K562 (cell line): ENCODE measurements at regions not wholly inside any gene's neighbourhood (a gene's known extent, or its start where the extent isn't known, plus 50 kb on each side); places are given as distances from the start of the nearest gene placed in this dataset.

Experiments
- ATAC-seq: fragments of 200-7000 bp; cut with Tn5 transposase; 3 replicates; pipeline ENCODE4 v1.9.1; 2020; ENCODE audit warnings: moderate library complexity
- BruUV-seq: library from RNA; stranded (reverse); fragments of 400-500 nt; replicated peaks from 2 replicates; lab custom pipeline; 2021; lab: Mats Ljungman, UMichigan
- CTCF ChIA-PET: fragments of 300-600 bp; formaldehyde crosslinking; extraction: SDS; loops from one replicate; lab custom pipeline; 2021; ENCODE audit warnings: low intra/inter-chr PET ratio; lab: Yijun Ruan, JAX
- POLR2A ChIA-PET: fragments of 300-600, 350-650 bp; sonication (Branson Sonifier 250); formaldehyde crosslinking; extraction: SDS; loops from one replicate; lab custom pipeline; 2021; ENCODE audit warnings: antibody characterized with exemption, inconsistent platforms; lab: Yijun Ruan, JAX
- DNase-seq, 4 experiments: peaks; one replicate each; pipeline versions ENCODE4 v3.0.0 to v3.0.0-alpha.2; 2011 to 2018; ENCODE audit warnings: low spot score in 3 of 4, mixed read lengths in 3 of 4; ENCODE audit errors: extremely low read depth in 1 of 4
- FAIRE-seq: peaks from 2 replicates; lab custom pipeline; 2011; peaks lifted over from hg19 to GRCh38; lab: Jason Lieb, UNC
- H2AFZ ChIP-seq: 2 replicates; pipeline ENCODE4 v1.6.0; 2011; ENCODE audit warnings: low read depth, low read length, control low read depth, inconsistent platforms
- H3K27ac ChIP-seq: fragments of 200-600 bp; 3 replicates; pipeline ENCODE4 v1.8.0; 2011; ENCODE audit warnings: low read depth, mild to moderate bottlenecking, control low read depth, inconsistent platforms, low read length, moderate library complexity, mixed read lengths; ENCODE audit errors: extremely low read depth
- H3K27me3 ChIP-seq, 2 experiments: fragments of 300-600 bp in 1 of 2; 2 replicates in 1 of 2; 3 replicates in 1 of 2; pipeline versions ENCODE4 v1.6.0 to v1.8.0; 2011; ENCODE audit warnings: inconsistent platforms in 2 of 2, low read length in 2 of 2, mild to moderate bottlenecking in 1 of 2, mixed read lengths in 1 of 2, moderate library complexity in 1 of 2; ENCODE audit not compliant: control insufficient read depth in 2 of 2, insufficient read depth in 2 of 2
- H3K36me3 ChIP-seq: fragments of 300-600 bp; 3 replicates; pipeline ENCODE4 v1.8.0; 2011; ENCODE audit warnings: mild to moderate bottlenecking, low read length, inconsistent platforms; ENCODE audit not compliant: control insufficient read depth, insufficient read depth
- H3K4me1 ChIP-seq, 2 experiments: fragments of 200-600 bp in 1 of 2; replicated peaks in 1 of 2; 2 replicates in 1 of 2; 3 replicates in 1 of 2; pipeline versions ENCODE4 v1.5.1 to v1.8.0; 2011; ENCODE audit warnings: inconsistent platforms in 2 of 2, low read length in 2 of 2, mild to moderate bottlenecking in 1 of 2, mixed read lengths in 1 of 2, moderate library complexity in 1 of 2; ENCODE audit not compliant: control insufficient read depth in 2 of 2, insufficient read depth in 2 of 2
- H3K4me2 ChIP-seq: 2 replicates; pipeline ENCODE4 v1.6.1; 2011; ENCODE audit warnings: low read length, control low read depth, inconsistent platforms, mixed read lengths; ENCODE audit not compliant: insufficient read depth
- H3K4me3 ChIP-seq: fragments of 200-600 bp; sonication (generic), shearing (Covaris generic); 2 replicates; pipeline ENCODE4 v1.5.1; 2016; ENCODE audit warnings: control low read depth, inconsistent platforms
- H3K79me2 ChIP-seq: fragments of 200-600 bp; 3 replicates; pipeline ENCODE4 v1.8.0; 2011; ENCODE audit warnings: low read length, inconsistent platforms; ENCODE audit not compliant: control insufficient read depth, insufficient read depth
- H3K9ac ChIP-seq, 2 experiments: 2 replicates each; pipeline versions ENCODE4 v1.6.0 to v1.6.1; 2011; ENCODE audit warnings: low read depth in 2 of 2, low read length in 2 of 2, control low read depth in 1 of 2, inconsistent platforms in 1 of 2, mild to moderate bottlenecking in 1 of 2, mixed read lengths in 1 of 2; ENCODE audit not compliant: insufficient read depth in 1 of 2
- H3K9me1 ChIP-seq: one replicate; pipeline ENCODE4 v1.6.0; 2011; ENCODE audit warnings: inconsistent platforms, mild to moderate bottlenecking, low read length, moderate library complexity; ENCODE audit not compliant: control insufficient read depth, insufficient read depth
- H3K9me3 ChIP-seq: replicated peaks from 2 replicates; pipeline ENCODE4 v1.5.1; 2011; ENCODE audit warnings: low read depth, low read length, inconsistent platforms; ENCODE audit not compliant: control insufficient read depth, insufficient read depth
- H4K20me1 ChIP-seq: replicated peaks from 2 replicates; pipeline ENCODE4 v1.6.1; 2011; ENCODE audit warnings: low read length, inconsistent platforms, mixed read lengths; ENCODE audit not compliant: control insufficient read depth, insufficient read depth
- FOXO4 ChIP-seq: fragments of 450-650 bp; formaldehyde crosslinking; IDR thresholded peaks from 2 replicates; pipeline ENCODE4 v1.4.0; 2020; ENCODE audit warnings: mild to moderate bottlenecking, moderate library complexity
- GABPB1 ChIP-seq: sonication (generic); formaldehyde crosslinking; IDR thresholded peaks from 2 replicates; pipeline ENCODE4 v1.8.0; 2022; ENCODE audit warnings: mild to moderate bottlenecking, missing genetic modification reagents
- HES1 ChIP-seq: fragments of 450-650 bp; IDR thresholded peaks from 2 replicates; pipeline ENCODE4 v1.6.1; 2016; ENCODE audit warnings: low read depth, mild to moderate bottlenecking, moderate library complexity
- JUNB ChIP-seq: fragments of 450-650 bp; formaldehyde crosslinking; conservative IDR thresholded peaks from 2 replicates; pipeline ENCODE4 v1.4.0; 2020; ENCODE audit warnings: mild to moderate bottlenecking
- KDM1A ChIP-seq, 2 experiments: fragments of 450-650 bp; IDR thresholded peaks; 2 replicates each; pipeline ENCODE4 v1.6.1; 2016; ENCODE audit warnings: mild to moderate bottlenecking in 2 of 2
- KLF1 ChIP-seq: fragments of 450-650 bp; IDR thresholded peaks from 2 replicates; pipeline ENCODE4 v1.6.1; 2016; ENCODE audit warnings: missing genetic modification characterization, missing compliant biosample characterization
- OTX1 ChIP-seq: fragments of 450-650 bp; formaldehyde crosslinking; IDR thresholded peaks from 2 replicates; pipeline ENCODE4 v1.4.0; 2022; ENCODE audit warnings: mild to moderate bottlenecking
- PHB ChIP-seq: fragments of 250-450 bp; sonication (Bioruptor Pico); IDR thresholded peaks from 2 replicates; pipeline ENCODE4 v1.5.0; 2021
- SMARCA5 ChIP-seq: fragments of 450-650 bp; IDR thresholded peaks from 2 replicates; pipeline ENCODE4 v1.6.1; 2016
- TRIM24 ChIP-seq, 2 experiments: fragments of 450-650 bp; IDR thresholded peaks; 2 replicates each; pipeline ENCODE4 v1.6.1; 2016
- WGBS: fragments of 100-300 bp; shearing (Covaris generic); methylation state at CpG from one replicate; pipeline ENCODE4 v1.1.6; 2016; ENCODE audit warnings: low coverage, mixed read lengths; ENCODE audit not compliant: insufficient coverage; ENCODE audit errors: missing lambda C conversion rate; 5-methylcytosine and 5-hydroxymethylcytosine counted together
- in situ Hi-C: fragments of 300-500 bp; cut with MboI; formaldehyde crosslinking; loops from 4 replicates; pipeline ENCODE4 v1.15.0; 2018; ENCODE audit warnings: inconsistent platforms, mixed read lengths
- intact Hi-C: fragments of 100-400 bp; cut with micrococcal nuclease; formaldehyde crosslinking; loops from 2 replicates; pipeline ENCODE4 v1.14.2; 2022
- TF ChIP-seq, protein P1 (sequence below): fragments of 250-450 bp; sonication (Bioruptor Pico); IDR thresholded peaks from 2 replicates; pipeline ENCODE4 v1.9.0; 2021; ENCODE audit warnings: mild to moderate bottlenecking, inconsistent platforms
- TF ChIP-seq, protein P2 (sequence below): IDR thresholded peaks from 2 replicates; pipeline ENCODE4 v1.6.1; 2016; ENCODE audit warnings: missing genetic modification characterization, missing compliant biosample characterization
- TF ChIP-seq, protein P3 (sequence below): sonication (generic); formaldehyde crosslinking; IDR thresholded peaks from 2 replicates; pipeline ENCODE4 v1.8.0; 2022; ENCODE audit warnings: mild to moderate bottlenecking, missing genetic modification reagents

- Histone ChIP-seq H3K27me3 (no peaks in the 10 kb centered on the region), H3K36me3 (no peaks in the 10 kb centered on the region), H3K4me3 (no peak overlapping the region), H3K9me3 (no peaks in the 10 kb centered on the region), H3K4me2 (no peak overlapping the region), H4K20me1 (no peaks in the 10 kb centered on the region), H3K79me2 (no peaks in the 10 kb centered on the region), H3K4me1 (no peaks in the 10 kb centered on the region), H3K9ac (no peak overlapping the region), H3K27ac (no peak overlapping the region), H2AFZ (no peak overlapping the region), H3K9me1 (no peaks in the 10 kb centered on the region)
- in situ Hi-C loops (no loop called here), intact Hi-C loops (no loop called here)
- FAIRE-seq (no peak), ATAC-seq (no peak), DNase-seq (no peak)
- no TSS peak for BruUV-seq
- ChIA-PET CTCF (no interaction called here), POLR2A (interaction anchor here (1.9 kb wide), 1 partner anchor 10 kb away, joined by 4 read pairs; no protein-coding TSS in a partner anchor)
- 8% methylated on average over 2 of the region's 2 CpGs for WGBS
- TF ChIP-seq KDM1A (IDR thresholded peaks at IDR 0.05) (no peak), GABPB1 (no peak), KLF1 (tag) (no peak), JUNB (no peak), SMARCA5 (no peak), TRIM24 (IDR thresholded peaks at IDR 0.05) (no peak), HES1 (no peak), PHB (no peak), FOXO4 (CRISPR knock-in tag) (no peak), OTX1 (no peak)
- TF ChIP-seq, protein P1, sequence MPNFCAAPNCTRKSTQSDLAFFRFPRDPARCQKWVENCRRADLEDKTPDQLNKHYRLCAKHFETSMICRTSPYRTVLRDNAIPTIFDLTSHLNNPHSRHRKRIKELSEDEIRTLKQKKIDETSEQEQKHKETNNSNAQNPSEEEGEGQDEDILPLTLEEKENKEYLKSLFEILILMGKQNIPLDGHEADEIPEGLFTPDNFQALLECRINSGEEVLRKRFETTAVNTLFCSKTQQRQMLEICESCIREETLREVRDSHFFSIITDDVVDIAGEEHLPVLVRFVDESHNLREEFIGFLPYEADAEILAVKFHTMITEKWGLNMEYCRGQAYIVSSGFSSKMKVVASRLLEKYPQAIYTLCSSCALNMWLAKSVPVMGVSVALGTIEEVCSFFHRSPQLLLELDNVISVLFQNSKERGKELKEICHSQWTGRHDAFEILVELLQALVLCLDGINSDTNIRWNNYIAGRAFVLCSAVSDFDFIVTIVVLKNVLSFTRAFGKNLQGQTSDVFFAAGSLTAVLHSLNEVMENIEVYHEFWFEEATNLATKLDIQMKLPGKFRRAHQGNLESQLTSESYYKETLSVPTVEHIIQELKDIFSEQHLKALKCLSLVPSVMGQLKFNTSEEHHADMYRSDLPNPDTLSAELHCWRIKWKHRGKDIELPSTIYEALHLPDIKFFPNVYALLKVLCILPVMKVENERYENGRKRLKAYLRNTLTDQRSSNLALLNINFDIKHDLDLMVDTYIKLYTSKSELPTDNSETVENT, result no peak
- TF ChIP-seq, protein P2, sequence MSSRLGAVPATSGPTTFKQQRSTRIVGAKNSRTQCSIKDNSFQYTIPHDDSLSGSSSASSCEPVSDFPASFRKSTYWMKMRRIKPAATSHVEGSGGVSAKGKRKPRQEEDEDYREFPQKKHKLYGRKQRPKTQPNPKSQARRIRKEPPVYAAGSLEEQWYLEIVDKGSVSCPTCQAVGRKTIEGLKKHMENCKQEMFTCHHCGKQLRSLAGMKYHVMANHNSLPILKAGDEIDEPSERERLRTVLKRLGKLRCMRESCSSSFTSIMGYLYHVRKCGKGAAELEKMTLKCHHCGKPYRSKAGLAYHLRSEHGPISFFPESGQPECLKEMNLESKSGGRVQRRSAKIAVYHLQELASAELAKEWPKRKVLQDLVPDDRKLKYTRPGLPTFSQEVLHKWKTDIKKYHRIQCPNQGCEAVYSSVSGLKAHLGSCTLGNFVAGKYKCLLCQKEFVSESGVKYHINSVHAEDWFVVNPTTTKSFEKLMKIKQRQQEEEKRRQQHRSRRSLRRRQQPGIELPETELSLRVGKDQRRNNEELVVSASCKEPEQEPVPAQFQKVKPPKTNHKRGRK, result no peak
- TF ChIP-seq, protein P3, sequence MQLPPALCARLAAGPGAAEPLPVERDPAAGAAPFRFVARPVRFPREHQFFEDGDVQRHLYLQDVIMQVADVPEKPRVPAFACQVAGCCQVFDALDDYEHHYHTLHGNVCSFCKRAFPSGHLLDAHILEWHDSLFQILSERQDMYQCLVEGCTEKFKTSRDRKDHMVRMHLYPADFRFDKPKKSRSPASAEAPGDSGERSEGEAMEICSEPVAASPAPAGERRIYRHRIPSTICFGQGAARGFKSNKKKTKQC (CRISPR knock-in tag), result no peak
Measured at GRCh38 chr1:118254001-118254400, 69.0 kb upstream of the SPAG17 start.
